NT2/D1 (cell line): ENCODE measurements at regions not wholly inside any gene's neighbourhood (a gene's known extent, or its start where the extent isn't known, plus 50 kb on each side); places are given as distances from the start of the nearest gene placed in this dataset.

ENCODE experiments used
- SUZ12 ChIP-seq: IDR thresholded peaks from 2 replicates; pipeline ENCODE4 v1.6.1; 2011; ENCODE audit not compliant: insufficient read length, insufficient read depth; ENCODE audit errors: extremely low read depth
- YY1 ChIP-seq: IDR thresholded peaks from 2 replicates; pipeline ENCODE4 v1.6.1; 2011; ENCODE audit not compliant: insufficient read length, insufficient read depth
- ZNF274 ChIP-seq: IDR thresholded peaks from 2 replicates; pipeline ENCODE4 v1.6.1; 2011; ENCODE audit warnings: mild to moderate bottlenecking, low read depth, low read length

DNA sequence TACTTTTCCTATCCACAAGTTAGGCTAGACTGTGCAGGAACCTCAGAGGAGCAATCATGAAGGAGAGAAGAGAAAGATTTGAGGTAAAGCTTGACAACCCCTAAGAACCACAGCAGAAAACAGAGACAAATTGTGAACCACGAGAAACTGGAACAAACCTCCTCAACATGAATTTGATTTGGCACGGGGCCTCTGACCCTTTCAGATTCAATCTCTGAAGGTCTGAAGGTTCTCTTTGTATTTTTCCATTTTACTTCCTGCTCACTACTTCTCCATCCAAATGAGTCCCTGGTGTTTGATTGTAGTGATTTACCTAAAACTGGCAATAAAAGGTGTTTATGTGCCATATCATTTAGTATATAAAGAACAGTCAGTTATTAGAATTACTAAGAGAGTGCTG is 126.1 kb upstream of the STXBP5 start:
- no peak for TF ChIP-seq SUZ12
- no peak for TF ChIP-seq ZNF274
- TF ChIP-seq YY1: no peak
